ENCODE measurements at regions not wholly inside any gene's neighbourhood (a gene's known extent, or its start where the extent isn't known, plus 50 kb on each side); places are given as distances from the start of the nearest gene placed in this dataset.
"Not testable (repeated sequence)": the region's sequence is repeated elsewhere in the genome, so short reads cannot be mapped to it uniquely, and the experiment has no call there.

DNA sequence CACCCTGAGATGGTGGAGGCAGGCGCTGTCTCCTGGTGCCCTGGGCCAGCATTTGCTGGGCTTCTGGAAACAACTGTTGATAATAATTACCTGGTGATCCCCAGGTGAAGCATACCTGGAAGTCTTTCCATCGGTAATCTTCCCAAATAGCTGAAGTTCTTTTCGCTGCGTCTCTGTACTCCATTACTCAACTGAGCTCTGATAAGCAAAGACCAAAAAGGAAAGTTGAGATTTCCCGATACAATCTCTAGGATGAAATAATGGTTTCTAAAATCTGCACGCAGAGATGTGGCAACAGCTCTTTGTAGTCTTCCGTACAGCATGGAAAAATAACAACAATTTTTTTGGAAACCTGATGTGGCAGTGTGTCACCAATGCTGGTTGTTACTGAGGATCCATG, 226.5 kb downstream of the GATA3 start:
- DNase-seq (ENCODE audit: low spot score) = no peak
- H3K36me3 ChIP-seq = no peaks in the 10 kb centered on the region
- H3K27me3 ChIP-seq = no peaks in the 10 kb centered on the region
- H3K9me3 ChIP-seq = no peaks in the 10 kb centered on the region
- no peak overlapping the region for H3K27ac ChIP-seq
- H3K4me3 ChIP-seq = no peak overlapping the region
- TF ChIP-seq, protein P1, sequence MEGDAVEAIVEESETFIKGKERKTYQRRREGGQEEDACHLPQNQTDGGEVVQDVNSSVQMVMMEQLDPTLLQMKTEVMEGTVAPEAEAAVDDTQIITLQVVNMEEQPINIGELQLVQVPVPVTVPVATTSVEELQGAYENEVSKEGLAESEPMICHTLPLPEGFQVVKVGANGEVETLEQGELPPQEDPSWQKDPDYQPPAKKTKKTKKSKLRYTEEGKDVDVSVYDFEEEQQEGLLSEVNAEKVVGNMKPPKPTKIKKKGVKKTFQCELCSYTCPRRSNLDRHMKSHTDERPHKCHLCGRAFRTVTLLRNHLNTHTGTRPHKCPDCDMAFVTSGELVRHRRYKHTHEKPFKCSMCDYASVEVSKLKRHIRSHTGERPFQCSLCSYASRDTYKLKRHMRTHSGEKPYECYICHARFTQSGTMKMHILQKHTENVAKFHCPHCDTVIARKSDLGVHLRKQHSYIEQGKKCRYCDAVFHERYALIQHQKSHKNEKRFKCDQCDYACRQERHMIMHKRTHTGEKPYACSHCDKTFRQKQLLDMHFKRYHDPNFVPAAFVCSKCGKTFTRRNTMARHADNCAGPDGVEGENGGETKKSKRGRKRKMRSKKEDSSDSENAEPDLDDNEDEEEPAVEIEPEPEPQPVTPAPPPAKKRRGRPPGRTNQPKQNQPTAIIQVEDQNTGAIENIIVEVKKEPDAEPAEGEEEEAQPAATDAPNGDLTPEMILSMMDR (IDR thresholded peaks at IDR 0.05) = no peak
- H3K4me1 ChIP-seq = no peaks in the 10 kb centered on the region

DNA sequence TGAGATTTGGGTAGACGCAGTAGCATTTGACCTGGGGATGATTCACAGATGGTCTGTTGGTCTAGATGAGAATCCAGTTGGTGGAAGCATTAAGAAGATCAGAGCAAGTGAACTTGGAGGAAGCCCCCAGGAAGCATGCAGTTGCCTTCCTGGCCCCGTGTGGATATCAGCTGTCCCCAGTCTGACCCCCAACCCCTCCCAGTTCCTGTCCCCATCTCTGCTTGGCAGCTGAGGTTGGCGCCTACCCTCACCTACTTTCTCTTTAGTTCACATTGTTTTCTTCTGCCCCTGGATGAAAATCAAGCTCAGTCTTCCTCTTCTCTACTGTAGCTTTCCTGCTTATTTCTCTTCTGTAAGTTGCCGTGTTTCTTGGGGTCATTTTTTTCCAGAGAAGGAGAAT, 227.9 kb downstream of the GATA3 start:
- no peaks in the 10 kb centered on the region for H3K36me3 ChIP-seq
- TF ChIP-seq, protein P1 (IDR thresholded peaks at IDR 0.05) = no peak
- no peak for DNase-seq (ENCODE audit: low spot score)
- H3K9me3 ChIP-seq = no peaks in the 10 kb centered on the region
- no peak overlapping the region for H3K27ac ChIP-seq
- H3K4me1 ChIP-seq = no peaks in the 10 kb centered on the region
- no peaks in the 10 kb centered on the region for H3K27me3 ChIP-seq
- H3K4me3 ChIP-seq = no peak overlapping the region

DNA sequence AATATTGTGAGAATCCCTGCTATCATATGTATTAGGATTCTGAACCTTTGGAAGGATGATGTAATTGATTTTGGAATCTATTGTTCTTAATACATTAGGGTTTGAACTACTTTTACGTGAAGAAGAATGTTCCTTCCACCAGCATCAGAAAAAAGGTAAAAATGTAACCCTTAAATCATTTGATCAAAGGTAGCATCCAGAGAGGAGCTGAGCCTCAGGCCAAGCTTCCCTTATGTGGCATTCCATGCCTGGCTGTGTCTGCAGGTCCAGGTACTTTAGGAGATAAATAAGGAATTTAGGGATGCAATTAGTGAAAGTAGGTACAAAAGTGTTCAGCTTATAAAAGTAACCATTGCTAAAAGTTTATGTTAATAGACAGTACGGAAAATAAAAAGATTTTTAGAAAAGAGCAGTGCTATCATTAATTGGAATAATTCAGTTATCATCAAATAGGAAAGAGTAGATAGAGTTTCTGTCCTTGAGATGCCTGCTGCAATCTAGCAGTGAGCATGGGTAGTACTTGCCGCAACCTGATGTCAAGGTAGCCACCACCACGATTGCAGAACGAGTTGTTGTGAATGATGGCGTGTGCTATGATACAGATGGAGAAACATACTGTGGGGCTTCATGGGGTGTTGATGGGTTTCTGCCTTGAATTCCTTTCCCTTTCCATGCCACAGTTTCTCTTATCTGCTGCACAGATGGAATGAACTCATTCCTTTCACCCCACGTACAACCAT, 228.8 kb downstream of the GATA3 start:
- no peaks in the 10 kb centered on the region for H3K27me3 ChIP-seq
- no peak for DNase-seq (ENCODE audit: low spot score)
- no peaks in the 10 kb centered on the region for H3K9me3 ChIP-seq
- TF ChIP-seq, protein P1 (IDR thresholded peaks at IDR 0.05) = no peak
- no peaks in the 10 kb centered on the region for H3K4me1 ChIP-seq
- H3K36me3 ChIP-seq = no peaks in the 10 kb centered on the region
- no peak overlapping the region for H3K4me3 ChIP-seq
- no peak overlapping the region for H3K27ac ChIP-seq

DNA sequence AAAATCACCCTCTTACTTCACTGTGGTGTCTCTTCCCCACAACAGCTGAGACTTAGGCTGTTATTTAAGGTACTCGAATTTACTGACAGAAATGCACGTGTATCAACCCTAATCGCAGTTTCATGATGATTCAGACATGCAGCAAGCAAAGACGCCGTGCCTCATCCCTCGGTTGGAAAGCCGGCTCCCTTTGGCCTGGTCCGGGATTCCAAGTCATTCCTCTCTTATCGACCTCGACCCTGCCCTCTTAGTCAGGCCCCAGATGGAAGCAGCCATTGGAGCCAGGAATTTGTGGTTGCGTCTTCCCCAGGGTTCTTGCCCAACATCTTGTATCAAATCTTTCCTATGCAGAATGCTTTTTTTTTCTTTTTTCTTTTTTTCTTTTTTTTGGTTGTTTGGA, 229.5 kb downstream of the GATA3 start:
- no peaks in the 10 kb centered on the region for H3K4me1 ChIP-seq
- TF ChIP-seq, protein P1 (IDR thresholded peaks at IDR 0.05) = no peak
- H3K4me3 ChIP-seq = no peak overlapping the region
- H3K27ac ChIP-seq = no peak overlapping the region
- H3K36me3 ChIP-seq = no peaks in the 10 kb centered on the region
- H3K27me3 ChIP-seq = no peaks in the 10 kb centered on the region
- no peaks in the 10 kb centered on the region for H3K9me3 ChIP-seq
- peak; percentile 76 for DNase-seq (ENCODE audit: low spot score)

DNA sequence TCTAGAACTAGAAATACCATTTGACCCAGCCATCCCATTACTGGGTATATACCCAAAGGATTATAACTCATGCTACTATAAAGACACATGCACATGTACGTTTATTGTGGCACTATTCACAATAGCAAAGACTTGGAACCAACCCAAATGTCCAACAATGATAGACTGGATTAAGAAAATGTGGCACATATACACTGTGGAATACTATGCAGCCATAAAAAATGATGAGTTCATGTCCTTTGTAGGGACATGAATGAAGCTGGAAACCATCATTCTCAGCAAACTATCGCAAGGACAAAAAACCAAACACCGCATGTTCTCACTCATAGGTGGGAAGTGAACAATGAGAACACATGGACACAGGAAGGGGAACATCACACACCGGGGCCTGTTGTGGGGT, 231.5 kb downstream of the GATA3 start:
- H3K27ac ChIP-seq; H3K4me3 ChIP-seq; DNase-seq (ENCODE audit: low spot score); H3K36me3 ChIP-seq; H3K9me3 ChIP-seq; H3K27me3 ChIP-seq; H3K4me1 ChIP-seq: not testable (repeated sequence)

DNA sequence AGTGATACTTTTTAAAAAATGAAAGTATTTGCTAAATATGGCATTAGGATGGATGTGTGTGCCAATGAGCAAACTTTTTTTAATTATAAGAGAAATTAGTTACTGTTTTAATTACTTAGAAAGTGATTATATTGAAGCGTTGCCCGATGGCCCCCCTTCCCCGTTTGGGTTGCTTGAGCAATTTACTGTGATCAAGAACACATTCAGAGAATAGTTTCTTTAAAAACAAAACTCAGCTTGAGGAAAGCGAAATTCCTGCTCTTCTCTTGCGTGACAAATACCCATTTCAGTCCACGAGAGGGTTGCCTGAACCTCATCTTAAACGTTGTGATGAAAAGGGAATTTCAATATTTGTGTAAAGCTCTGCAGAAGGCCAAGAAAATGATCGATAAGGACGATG, 234.1 kb downstream of the GATA3 start:
- Histone ChIP-seq H3K27ac (no peak overlapping the region), H3K36me3 (no peaks in the 10 kb centered on the region), H3K4me1 (no peaks in the 10 kb centered on the region), H3K9me3 (no peaks in the 10 kb centered on the region), H3K4me3 (no peak overlapping the region), H3K27me3 (no peaks in the 10 kb centered on the region)
- DNase-seq (ENCODE audit: low spot score) = no peak
- TF ChIP-seq, protein P1 (IDR thresholded peaks at IDR 0.05) = no peak

Measured in right atrium auricular region (tissue), 2 donors.